Stimulated activated CD8-positive, alpha-beta memory T cell treated with anti-CD3 and anti-CD28 coated beads, Interleukin-4, amount 100 ng/mL, for 24 hours (primary cell): ENCODE measurements at regions not wholly inside any gene's neighbourhood (a gene's known extent, or its start where the extent isn't known, plus 50 kb on each side); places are given as distances from the start of the nearest gene placed in this dataset.
"Not testable (repeated sequence)": the region's sequence is repeated elsewhere in the genome, so short reads cannot be mapped to it uniquely, and the experiment has no call there.

Source experiments
- DNase-seq: peaks from one replicate; pipeline ENCODE4 v3.0.0-alpha.2; 2020; ENCODE audit warnings: low read depth

GRCh38 chr22:48490500-48491411 is 1336.9 kb downstream of the BRD1 start:
- DNase-seq, result no peak

GRCh38 chr22:48489551-48490499 is 1337.8 kb downstream of the BRD1 start:
- DNase-seq, result no peak

DNA sequence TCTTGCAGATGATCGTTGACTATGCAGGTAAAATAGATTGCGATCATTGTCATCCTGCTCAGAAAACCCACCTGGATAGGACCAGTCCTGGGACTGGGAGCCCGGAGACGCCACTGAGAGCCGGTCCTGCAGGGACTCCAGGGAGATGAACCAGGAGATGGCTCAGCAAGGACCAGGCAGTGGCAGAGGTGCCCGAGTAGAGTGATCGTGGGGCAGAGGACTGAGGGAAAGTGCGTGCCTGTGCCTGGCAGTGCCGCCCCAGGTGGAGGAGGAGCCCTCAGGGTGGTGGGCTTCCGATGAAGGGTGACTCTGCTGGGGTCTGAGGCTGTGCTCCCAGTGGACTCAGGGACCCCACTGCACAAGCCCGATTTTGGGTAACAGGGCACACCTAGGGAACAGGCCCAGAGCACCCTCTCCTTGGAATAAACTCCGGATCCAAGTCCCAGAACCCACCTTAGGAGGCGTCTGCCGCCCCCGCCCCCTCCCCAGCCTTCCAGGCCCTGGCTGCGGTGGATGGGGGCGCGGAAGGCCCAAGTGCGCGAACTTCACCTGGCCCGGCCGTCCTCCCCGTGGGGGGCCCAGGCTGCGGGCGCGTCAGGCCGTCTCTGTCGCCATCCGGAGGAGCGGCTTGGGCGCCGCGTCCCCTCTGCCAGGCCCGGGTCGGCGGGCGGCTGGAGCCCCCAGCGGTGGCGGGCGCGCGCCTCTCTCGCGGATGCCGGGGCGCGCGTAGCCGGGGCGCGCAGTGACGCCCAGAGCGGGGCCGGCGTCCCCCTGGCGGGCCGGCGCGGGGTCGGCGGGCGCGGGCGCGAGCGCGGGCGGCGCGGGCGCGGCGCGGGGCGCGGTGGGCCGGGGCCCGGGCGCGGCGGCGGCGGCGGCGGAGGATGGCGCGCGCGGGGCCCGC is 1338.8 kb downstream of the BRD1 start:
- no peak for DNase-seq

- DNase-seq, result no peak
Observed at GRCh38 chr22:48488149-48488551, 1339.5 kb downstream of the BRD1 start.

DNA sequence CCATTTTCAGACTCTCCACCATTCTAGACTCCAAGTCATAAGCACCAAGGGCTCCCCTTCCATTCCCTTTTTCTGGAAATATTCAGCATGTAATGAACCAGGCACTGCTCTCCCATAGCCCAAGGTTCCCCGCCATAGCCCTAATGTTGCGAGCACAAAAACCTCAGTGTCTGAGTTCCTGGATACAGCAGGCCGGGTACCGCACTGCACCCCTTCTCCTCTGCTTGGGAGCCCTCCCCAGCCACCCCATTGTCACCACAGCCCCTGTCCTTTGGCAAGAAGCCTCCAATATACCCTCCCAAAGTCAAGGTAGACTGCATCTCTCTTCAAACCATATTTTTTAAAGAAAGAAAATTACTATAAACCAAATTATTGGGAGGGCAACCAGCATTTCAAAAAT is 1341.1 kb downstream of the BRD1 start:
- DNase-seq, result no peak

DNA sequence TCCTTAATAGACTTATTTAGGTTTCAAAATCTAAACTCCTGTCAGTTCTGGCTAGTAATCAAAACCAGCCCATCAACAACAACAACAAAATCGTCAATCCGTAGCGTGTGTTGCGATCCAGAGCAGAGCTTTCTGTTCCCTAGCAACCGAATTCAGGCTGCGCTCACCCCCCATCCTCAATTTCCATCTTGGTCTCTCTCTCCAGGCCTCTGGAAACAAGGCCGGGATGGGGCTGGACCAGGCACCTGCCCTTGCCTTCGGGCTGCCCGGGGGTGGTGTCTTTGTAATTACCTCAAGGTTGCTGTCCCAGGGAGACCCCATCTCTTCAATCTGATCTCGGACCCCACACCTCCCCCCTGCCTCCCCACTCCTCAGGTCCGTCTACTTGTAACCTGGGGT is 1341.5 kb downstream of the BRD1 start:
- DNase-seq, result no peak

DNA sequence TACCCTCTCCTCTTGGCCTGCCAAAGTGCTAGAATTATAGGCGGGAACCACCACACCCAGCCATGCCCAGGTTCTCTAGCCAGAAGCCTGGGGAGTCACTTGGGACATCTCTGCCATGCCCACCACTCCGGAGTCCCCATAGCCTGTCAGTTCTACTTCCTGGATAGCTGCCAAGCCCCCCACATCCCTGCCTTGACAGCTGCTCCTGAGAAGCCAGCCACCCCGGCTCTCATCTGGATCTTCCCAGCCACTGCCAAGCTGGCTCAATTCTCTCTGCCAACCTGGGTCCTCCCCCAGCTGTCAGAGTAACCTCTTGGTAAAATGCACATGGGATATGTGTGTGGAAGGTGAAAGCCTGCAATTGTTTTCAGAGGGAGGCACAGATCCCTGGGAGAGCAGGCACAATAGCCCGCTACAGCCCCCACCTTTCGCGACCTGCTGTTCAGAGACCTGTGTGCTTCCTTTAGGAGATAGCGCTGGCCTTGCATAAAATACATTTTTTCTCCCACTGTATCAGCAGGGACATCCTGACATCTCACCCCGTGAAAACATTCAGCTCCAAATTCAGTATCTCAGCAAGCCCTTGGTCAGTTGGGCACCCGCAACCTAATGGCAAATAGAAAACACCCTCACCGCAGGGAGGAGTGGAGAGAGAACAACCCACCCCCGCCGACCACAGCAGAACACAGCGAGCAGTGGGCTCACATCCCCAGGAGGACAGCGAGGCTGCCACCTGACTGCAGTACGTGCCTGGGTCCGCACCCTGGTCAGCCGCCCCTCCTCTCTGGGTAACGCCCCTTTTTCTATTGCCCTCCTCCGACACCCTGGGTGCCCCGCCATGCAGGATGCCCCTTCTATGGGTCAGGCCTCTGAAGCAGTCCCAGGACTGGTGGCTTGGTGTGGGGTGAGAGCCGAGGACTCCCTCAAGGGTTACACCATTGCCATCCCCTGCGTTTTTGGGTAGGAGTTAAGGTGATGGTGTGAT is 1342.2 kb downstream of the BRD1 start:
- DNase-seq, result no peak

DNA sequence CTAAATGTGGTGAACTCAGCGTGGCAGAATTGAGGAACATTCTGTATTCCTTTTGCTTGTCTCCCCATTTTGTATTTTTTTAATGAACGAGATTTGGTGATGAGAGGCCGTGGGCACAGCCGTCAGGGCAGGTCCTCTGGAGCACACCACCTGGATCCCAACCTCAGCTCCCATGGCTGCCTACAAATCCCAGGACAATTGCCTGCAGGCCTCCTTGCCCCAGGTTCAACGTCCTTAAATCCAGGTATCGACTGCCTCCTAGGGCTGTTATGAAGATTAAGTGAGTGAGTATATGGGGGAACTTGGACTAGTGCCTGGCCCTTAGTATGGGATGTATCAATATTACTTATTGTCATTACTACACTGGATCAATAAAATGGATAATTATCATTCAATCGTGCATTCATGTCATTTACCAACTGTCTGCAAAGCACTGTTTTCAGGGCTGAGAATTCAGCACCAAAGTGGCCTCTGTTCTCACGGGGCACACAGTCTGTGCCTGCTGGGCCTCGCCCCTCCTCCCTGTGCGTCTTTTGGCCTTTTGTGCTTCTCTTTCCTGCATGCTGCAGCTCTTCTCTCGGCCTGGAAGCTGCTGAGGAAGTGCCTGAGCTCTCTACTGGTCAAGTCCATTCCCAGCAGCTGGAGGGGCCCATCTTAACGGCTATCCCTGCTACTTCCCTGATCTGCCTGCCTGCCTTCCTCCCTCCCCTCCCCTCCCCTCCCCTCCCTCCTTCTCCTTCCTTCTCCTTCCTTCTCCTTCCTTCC is 1343.7 kb downstream of the BRD1 start:
- no peak for DNase-seq

- DNase-seq, result no peak
Observed at GRCh38 chr22:48482771-48483170, 1344.9 kb downstream of the BRD1 start.

GRCh38 chr22:48482198-48482597 is 1345.5 kb downstream of the BRD1 start:
- not testable (repeated sequence) for DNase-seq

- no peak for DNase-seq
Observed at GRCh38 chr22:48481748-48482147, 1345.9 kb downstream of the BRD1 start.

DNA sequence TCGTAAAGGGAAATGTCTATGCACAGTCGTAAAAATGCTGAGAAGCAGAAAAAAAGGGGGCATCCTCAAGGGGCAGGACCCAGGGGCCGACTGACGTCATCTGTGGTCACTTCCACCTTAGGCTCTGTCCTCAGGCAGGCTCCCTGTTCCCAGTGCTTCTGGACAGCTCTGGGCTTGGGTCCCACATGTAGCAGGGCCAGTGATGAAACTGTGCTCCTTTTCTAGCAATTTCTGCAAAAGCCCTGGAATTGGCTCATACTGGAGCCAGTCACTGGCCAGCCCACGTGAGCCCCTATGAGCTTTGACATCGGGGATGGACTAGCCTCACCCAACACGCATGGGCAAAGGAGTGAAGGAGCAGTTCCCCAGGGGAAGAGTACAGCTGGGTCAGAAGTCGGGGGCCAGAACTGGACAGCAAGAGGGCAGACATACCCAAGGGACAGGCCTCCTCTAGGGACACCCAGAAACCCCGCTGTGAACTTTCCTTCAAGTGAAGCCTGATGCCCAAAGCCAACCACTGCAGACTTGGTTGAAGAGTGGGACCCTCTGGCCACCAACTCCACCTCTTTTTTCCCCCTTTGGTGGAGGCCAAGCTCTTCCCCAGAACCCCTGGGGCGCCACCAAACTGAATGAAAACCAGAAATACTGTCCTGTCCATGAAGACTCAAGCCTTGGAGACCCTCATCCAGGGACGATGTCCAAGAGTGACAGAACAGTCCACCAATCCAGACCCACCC is 1349.0 kb downstream of the BRD1 start:
- DNase-seq, result no peak

GRCh38 chr22:48478124-48478523 is 1349.5 kb downstream of the BRD1 start:
- DNase-seq, result no peak

GRCh38 chr22:48477031-48477721 is 1350.5 kb downstream of the BRD1 start:
- no peak for DNase-seq

DNA sequence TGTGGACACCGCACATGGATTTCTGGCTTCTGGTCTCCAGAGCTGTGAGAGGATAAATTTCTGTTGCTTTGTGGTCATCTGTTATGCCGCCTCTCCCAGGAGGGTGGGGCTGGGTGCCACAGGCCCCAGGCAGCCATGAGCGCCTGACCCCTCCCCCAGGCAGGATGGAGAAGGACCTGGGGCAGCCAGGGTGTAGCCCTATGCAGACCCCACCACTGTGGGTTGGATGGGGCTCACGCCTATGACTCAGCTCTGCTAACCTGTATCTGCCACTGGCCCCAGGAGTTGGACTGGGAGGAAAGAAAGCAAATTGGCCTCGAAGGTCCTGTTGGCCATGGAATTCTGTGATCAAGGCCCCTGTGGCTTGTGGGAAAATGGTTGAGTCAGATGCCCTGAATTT is 1351.1 kb downstream of the BRD1 start:
- no peak for DNase-seq

DNA sequence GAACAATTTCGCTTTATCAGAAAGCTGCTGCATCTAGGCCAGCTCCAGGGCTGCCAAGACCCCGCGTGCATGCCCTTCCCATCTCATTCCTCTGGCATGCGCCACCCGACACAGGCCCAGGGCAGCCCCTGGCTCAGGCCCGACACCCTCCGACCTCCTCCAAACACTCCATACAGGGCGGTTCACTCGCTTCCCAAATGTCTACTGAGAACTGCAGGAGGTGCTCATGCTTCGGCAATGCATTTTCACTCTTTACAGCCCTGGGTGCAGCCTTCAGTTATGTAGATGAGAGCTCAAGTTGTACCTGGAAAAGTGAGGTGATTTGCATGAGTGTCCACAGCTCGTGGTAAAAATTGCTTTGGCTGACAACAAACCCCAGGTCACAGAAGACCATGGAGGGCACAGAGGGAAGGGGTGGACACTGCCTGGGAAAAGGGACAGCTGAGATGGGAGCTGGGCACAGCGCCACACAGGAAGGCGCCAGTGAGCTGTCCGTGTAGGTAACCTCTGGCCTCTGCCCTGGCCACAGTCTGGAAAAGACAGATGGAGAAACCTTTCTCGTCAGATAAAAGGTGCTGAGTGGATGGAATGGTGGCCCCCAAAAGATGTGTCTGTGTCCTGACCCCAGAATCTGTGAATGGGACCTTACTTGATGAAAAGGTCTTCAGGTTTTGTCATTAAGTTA is 1351.9 kb downstream of the BRD1 start:
- DNase-seq, result no peak

GRCh38 chr22:48474881-48475280 is 1352.8 kb downstream of the BRD1 start:
- DNase-seq, result no peak

GRCh38 chr22:48473202-48473601 is 1354.5 kb downstream of the BRD1 start:
- DNase-seq, result no peak
